NCI-H146 treated with DMSO at 0.1 percent for 48 hours (cell line): ENCODE measurements at regions not wholly inside any gene's neighbourhood (a gene's known extent, or its start where the extent isn't known, plus 50 kb on each side); places are given as distances from the start of the nearest gene placed in this dataset.

Source experiments
- DNase-seq: peaks from one replicate; lab custom pipeline; 2025; ENCODE audit not compliant: unreplicated experiment; lab: John Stamatoyannopoulos, UW

DNA sequence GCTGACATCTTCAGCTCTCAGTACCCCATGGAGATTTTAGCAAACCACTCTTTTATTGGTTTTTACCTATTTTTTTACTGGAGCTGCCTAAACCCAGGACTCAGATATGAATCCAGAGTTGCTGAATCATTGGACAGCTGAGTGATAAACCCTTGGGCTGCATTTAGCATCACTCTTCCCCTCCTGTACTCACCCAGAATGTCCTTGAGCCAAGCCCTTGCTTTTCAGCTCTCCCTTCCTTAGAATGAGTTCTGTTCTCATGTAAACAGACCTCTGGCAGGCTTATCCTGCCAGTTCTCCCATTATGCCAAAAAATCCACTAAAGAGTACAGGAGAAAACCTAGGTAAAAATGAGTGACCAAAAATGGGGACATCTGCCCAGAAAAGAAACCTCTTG lies 200.1 kb upstream of the POU2AF2 start:
- no peak for DNase-seq

DNA sequence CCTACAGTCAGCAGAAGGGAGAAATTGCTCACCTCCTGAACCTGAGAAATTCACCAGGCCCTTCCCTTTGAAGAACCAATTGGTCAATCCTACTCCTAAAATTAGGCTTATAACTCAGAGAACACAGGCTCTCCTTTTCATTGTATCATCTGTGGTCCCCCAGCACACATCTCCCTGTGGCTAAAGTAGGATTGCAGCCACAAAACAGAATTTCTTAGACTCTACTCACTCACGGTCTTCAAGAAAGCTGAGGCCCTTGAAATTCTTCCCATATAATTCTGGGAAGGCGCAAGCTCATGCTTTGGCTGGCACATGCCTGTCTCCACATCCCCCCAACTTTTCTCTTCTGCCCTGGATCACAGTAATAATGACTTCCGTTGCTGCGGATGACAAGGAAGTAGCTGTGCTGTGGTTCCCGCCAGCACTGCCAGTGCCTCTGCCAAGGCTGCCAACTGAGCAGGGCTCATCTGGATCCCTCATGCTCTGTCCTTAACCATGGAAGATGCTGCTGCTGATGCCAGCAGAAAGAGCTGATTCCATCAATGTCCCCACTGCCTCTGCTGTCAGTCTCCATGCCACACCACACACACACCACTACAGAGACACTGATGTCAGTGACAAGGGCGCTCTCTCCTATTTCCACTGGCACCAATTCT lies 200.6 kb upstream of the POU2AF2 start:
- no peak for DNase-seq

DNA sequence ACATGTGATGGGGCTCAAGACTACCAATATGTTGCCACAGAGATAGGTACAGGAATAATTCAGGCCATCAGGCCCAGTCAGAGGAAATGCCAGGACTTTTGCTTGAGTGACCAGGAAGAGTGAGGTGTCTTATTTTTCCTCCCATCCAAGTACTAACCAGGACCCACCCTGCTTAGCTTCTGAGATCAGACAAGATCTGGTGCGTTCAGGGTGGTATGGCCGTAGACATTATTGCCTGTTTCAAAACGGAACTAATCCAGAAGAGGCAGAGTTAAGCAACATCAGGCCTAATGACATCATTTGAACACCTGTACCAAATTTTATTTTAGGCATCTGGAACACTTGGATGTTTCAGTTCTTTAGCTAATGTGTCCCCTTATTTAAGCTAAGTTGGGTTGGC lies 205.5 kb upstream of the POU2AF2 start:
- DNase-seq, result no peak

DNA sequence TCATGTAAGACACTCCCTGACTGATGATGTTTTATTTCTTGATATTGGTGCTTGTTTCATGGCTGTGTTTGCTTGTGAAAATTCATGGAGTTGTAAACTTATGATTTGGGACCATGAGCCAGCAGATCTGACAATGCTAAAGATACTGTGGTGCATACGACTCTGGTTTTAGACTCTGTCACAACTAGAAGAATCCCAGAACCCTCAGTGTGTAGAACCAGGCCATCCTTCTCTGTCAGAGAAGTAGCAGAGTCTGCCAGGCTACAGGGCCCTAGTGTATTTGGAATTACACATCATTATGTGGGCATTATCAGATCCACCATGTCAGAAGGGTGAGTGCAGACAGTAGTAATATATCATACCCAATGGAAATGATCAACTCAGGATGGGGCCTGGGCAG lies 209.8 kb upstream of the POU2AF2 start:
- DNase-seq, result no peak

DNA sequence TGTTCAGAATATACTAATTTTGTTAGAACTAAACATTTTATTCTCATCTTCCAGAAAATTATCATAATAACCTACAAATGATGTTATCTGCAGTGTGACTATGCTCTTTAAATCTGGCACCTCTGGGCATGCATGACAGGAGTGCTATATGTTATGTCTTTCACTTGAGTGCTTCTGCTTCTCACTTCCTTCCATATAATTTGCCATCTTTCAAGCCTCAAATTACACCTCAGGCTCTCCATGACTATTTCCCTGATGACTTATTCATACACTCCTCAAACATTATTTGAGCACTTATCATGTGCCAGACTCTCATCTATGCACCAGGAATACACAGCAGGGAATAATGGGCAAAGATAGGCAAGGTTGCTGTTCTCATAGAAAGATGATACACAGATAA lies 219.3 kb upstream of the POU2AF2 start:
- no peak for DNase-seq

DNA sequence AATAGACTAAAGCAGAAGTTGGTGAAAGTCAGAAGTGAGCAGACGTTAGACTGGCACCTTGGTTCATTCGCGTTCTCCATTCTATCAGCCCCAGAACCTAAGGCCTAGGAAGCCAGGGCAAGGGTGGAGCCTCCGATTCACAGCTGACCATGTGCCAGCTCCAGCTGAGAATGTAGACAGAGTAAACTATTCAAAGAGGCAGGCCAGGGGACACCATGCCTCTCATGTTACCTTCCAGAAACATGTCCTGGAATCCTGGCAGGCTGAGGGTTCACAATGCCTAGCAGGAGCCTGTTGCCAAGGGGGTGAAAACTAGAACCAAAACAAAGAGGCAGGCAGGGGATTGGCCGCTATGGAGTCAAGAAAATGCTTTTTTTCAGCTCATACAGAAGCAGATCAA lies 224.4 kb upstream of the POU2AF2 start:
- DNase-seq, result no peak

DNA sequence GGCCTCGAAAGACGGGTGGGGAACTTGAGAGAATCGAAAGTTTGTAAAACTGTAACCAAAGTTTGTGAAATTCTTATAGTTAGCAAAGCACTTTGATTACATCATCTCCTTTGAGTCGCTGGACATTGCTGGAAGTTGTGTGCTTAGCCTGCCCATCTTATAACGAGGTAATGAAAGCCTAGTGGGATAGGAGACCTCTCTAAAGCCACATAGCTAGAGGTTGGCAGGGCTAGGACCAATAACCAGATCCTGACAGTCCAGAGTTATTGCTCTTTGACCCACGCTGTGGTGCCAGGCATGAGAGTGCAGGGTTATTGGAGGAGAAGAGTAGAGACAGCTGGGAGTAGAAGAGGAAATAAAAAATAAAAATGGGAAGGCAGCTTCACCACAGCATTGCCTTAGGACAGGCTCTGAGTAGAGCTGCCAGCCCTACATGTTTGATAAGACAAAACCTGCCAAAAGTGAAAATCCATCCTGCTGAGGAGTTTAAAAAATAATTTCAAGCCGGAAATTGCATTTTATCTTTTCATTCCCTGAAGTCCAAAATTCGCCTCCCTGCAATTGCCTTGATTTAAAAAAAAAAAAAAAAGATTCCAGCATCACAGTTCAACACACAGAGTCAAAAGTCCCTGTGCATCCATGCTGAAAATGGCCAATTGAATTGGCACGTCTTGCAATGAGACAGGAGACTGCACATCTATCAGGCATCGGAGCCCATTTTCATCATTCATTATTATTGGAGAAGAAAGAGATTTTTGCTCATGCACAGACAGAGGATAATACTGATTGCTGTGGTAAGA lies 225.5 kb upstream of the POU2AF2 start:
- DNase-seq, result no peak

DNA sequence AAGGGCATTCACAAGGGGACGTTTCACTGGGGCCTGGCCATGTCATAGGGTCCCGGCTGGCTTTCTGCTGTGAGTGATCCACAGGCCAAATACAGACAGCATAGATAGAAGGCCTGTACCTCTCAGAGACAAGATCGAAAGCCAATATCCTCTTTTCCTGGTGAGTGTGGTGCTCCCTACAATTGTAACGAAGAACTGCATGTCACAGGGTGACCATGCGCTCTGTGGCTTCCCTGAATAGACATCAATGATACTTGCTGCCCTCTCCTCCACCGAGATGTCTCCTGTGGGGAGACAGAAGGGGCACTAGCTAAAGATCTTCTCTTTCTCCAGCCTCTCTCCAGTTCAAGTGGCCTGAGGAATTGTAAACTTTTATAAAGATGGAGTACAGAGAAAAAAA lies 226.1 kb upstream of the POU2AF2 start:
- DNase-seq, result no peak

DNA sequence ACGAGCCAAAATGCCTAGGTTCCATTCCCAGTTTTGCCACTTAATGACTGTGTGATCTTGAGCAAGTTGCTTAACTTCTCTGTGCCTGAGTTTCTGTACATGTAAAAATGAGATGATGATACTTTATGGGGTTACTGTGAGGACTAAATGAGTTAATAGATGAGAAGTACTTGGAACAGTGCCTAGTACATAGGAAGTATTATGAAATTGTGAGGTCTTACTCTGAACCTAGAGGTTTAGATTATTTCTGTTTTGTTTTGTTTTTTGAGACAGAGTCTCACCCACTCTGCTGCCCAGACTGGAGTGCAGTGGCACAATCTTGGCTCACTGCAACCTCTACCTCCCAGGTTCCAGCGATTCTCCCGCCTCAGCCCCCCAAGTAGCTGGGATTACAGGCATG lies 227.0 kb upstream of the POU2AF2 start:
- DNase-seq, result no peak

DNA sequence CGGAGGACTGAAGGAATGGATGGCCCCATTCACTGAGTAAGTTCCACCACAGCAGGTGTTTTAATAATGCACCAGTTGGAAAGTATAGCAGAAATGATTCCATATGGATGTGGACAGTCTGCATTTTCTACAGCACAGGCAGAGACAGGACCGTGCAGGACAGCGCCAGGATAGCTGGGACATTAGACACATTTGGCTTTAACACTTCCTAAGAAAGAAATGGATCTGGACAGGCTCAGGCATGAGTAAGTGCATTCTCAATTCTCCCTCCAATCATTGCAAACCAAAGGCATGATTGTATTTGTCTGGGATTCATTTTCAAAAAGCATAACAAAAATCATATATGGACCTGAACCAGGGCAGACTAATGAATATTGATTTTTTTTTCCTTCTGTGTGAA lies 233.0 kb upstream of the POU2AF2 start:
- DNase-seq, result no peak

DNA sequence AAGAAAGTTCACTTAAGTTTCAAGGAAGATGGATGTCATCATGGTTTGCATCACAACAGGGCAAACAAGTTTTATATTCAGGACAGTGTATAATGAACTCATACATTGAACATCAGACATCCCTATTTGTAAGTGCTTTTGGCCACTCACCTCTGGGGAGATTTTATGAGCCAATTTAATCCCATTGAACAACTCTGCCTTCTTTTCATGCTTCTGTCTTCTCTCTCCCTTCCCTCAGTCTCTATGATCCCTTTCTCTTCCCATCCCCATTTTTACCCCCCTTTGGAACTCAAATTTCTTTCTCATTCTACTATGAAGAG lies 234.3 kb upstream of the POU2AF2 start:
- no peak for DNase-seq

DNA sequence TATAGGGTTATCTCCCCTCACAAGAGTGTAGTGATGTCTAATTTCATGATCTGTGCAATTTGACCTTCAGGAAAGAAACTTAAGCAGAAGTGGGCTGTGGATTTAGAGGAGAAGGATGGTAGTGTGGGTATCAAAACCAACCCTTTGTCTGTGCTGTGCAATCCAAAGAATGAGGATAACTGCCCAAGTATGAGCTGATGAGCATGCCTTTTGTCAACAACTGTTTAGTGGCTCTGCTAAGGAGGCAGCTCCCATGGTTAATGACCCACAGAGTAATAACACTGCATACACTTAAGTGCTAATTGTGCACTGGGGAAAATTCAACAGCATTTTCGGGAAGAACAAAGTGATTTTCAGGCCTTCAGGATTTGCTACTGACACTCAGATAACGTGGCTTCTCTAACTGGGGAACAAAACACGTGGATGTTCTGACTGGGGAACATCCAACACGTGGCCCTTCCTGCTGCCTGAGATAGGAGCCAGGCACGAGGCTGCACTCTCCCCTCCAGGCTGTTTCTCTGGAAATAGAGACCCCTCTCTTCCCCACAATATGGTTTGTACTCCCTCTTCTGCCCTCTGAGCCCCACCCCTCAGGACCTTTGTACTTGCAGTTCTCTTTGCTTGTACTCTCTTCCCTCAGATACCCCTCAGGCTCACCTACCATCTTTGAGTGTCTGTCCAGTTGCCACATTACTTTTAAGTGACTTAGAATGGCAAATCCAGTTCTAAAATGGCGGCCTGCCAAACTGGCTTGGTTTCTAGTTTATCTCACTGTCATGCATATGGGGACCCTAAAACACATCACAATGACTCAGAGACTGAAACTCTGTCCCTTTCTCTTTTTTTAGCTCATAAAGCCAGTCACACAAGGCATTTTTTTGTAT lies 234.9 kb upstream of the POU2AF2 start:
- DNase-seq, result no peak

DNA sequence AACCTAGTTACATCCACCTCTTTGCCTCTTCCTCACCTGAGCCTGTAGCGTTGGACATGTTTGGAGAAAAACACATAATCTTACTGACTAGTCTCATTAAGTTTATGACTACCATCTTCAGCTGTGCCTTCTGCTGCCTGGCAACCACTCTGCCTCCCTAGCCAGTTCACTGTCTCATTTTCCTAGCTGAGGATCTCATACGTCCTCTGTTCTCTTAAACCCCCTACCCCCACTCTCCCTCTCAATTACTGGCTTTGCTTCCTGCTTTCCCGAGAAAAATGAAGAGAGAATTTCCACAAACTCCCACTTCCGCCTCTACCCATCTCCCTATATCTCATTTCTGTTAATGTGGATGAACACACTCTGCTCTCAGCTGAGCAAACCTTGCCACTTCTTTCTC lies 239.3 kb upstream of the POU2AF2 start:
- no peak for DNase-seq

DNA sequence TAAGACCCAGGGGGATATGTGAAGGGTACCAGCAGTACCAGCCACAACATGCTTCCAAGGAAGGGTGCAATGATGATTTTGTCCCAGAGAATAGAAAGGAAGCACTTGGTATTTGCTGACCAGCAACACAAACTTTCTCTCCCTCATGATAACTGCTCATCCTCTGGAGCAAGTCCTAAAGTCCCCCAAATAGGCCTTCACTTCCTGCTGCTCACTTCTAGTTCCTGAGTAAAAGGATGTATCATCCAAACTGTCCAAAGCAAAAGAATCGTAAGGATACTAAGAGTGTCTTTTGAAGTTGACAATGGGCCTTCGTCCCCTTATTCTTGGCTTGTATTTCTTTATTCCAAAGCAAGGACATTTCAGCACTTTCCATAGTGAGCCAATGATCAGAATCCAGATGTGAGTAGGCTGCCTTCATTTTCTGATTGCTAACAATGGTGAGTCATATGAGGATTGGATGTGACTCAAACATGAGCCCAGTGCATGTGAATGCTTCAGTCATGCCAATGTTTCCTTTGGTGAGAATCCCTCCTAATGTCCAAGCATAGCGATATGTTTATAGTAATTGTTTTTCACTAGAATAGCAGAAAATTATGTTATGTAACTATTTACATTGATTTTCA lies 243.4 kb upstream of the POU2AF2 start:
- DNase-seq, result no peak

DNA sequence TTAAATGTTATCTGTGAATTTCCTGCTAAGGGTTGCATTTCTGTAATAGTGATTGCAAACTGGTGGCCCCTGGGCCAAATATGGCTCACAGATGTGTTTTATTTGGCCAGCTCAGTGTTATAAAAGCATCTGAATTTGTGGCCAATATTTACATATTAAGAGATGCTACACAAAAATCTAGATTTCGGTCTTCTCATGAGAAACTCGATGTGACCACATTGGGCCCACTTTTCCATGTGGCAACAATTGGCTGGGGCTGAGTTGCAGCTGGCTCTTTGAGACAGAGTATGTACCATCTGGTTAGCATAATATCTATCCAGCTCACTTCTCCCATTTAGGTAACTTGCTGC lies 244.5 kb upstream of the POU2AF2 start:
- no peak for DNase-seq

DNA sequence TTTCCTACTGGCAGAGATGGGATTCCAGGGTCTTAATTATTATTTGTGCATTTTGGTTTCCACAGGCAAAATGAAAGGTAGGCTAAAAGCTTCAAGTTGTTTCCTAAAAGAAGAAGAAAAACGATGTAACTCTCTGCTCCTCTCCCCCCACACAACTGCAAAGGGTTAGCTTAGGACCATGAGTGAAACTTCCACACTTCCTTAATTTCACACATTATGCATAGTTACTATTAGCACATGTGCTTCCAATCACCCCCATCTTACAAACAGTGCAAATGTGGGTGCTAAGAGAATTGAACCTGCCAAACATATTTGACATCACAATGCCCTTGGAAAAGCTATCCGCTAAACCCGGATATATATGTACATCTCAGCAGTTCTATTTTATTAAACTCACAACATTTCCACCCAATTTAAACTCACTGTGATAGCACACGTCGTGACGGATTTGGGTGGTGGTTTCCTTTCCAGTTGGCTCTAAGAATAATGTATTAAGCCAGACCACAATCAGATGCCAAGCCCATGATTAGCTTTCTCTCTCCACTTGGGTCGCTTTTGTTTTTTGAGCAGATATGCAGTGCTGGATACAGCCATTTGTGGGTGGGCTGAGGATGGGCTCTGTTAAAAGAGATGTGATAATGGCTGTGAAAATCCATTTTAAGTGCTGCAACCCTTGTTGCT lies 245.0 kb upstream of the POU2AF2 start:
- DNase-seq, result no peak

DNA sequence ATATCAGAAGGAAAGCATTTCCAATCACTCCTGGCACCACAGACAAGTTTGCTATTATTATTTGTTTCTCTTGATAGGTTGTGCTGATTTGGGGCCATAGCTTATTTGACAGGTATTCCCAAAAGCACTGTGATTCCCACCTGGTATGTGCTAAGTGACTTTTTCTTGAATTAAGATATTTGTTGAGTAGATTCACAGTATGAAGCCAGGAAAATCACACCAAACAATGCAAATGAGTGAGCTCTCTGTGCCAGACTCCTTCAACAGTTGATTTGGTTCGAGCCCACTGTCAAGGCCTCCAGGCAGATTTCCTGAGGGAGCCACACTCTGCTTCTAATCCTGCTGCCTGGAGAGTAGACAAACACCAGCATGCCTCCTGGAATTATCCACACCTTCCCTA lies 253.0 kb upstream of the POU2AF2 start:
- DNase-seq, result no peak

DNA sequence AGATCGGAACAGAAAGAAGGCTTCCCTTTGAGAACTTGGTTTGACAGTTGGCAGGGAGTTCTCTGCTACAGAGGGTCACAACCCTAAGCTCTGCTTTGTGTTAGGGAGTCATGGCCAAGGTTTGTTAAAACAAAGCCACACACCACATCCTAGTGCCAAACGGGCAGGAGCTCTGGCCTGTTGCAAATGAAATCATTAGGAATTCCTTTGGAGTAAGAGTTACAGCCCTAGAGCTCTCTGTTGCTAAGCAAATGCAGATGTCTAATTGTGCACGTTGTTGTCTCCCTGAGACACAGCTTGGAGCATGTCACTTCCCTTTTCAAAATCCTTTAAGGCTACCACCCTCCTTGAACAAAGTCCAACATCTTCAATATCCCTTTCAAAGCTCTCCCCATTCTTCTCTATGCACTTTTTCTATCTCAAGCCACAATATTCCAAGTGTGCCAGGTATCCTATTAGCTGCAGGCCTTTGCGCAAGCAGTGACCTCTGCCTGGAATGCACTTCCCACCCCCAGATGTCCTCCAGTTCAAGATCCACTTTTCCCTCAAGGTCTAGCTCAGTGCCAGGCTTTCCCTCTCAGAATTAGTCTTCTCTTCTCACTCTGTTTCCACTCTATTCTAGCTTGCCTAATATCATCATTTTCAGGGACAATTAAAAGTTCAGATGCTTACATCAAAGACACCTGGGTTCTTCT lies 253.7 kb upstream of the POU2AF2 start:
- DNase-seq, result no peak

DNA sequence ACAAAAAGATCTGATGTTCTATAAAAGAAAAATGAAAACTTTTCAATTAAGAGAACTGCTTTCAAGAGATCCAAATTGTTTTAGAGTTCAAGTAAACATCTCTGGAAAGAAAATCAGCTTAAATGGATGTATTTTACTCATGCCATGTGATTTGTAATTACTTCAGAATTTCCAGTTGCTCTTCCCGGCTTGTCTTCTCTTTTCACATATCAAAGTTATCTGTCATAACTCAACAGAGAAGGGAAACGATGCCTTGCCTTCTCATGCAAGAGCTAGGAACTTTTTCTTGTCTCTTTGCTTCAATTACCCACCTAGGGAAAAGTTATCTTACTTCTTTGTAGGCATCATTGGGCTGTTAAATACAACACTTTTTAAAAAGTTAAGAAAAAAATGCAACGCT lies 255.2 kb upstream of the POU2AF2 start:
- no peak for DNase-seq

DNA sequence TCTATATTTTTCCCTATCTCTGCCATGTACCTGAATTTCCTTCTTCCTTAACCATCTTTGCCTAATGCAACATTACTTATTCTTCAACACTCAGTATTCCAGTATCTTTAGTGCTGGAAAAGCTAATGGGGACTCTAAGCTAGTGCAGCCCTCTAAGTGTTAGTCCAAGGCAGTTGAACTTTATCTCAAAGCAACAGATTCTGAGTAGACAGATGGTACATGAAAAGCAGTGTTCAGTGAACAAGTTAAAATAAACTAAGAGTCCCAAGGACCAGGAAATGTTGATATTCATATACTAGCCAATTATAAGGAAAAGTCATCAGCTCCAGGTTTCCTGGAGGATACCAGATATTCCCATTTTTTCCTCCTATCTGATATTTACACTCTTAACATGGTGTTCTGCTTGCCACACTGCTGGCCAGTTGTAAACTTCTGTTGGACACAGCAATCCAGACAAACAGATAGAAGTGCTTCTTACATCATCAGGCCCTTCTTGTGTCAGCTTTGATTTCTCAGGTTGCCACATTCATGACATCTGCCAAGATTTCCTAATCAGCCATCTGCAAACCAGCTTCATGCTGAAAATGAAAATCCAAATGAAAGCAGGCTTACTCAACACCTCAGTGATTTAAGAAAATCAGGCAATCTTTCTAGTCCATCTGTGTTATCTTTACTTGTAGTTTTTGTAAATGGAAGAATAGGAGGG lies 255.9 kb upstream of the POU2AF2 start:
- no peak for DNase-seq
